Colon (tissue), 2 donors: ENCODE measurements at regions not wholly inside any gene's neighbourhood (a gene's known extent, or its start where the extent isn't known, plus 50 kb on each side); places are given as distances from the start of the nearest gene placed in this dataset.

ENCODE experiments used
- FAIRE-seq: peaks from 2 replicates; lab custom pipeline; 2012; peaks lifted over from hg19 to GRCh38; lab: Jason Lieb, UNC
- donor health status: control.
- donor health status: control.

GRCh38 chr19:30656520-30657100 lies 284.4 kb downstream of the ZNF536 start:
- no peak for FAIRE-seq

GRCh38 chr19:30653646-30654386 lies 281.6 kb downstream of the ZNF536 start:
- no peak for FAIRE-seq

- FAIRE-seq: no peak
Observed at GRCh38 chr19:30652751-30653150, 280.6 kb downstream of the ZNF536 start.

DNA sequence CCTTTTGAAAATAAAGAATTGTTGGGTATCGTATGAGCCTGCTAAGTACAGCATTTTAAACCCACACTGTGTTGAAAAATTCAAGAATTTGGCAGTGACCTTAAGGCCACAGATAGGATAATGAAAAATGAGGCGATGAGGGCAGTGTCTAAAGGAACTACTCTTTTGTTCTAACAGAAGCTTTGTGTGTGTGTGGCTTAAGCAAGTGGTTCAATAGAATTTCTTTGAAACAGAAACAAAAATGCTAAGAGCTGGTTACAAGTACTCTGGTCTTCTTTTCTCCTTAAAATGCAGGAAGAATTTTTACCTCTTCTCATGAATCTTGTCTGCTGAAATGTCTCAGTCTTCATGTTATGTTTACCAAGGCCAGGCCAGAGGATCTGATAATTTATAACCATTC lies 279.5 kb downstream of the ZNF536 start:
- FAIRE-seq: no peak

DNA sequence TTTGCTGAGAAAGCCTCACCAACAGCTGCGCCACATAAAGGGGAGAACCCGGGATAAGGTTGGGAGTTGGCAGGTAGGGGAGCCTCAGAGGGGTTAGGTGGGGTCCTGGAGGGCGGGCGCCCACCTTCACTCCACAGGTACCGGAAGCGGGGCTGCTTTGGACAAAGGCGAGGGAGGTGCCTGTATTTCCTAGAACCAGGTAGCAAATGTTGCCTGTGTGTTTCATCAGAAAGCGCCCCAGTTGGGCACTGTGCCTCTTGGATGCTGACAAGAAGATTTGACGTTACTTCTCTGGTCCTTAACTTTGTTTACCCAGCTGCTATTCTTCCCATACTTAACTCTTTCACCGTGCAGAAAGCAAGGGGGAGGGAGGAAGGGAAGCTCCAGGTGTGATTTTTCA lies 278.9 kb downstream of the ZNF536 start:
- FAIRE-seq: no peak

- no peak for FAIRE-seq
Observed at GRCh38 chr19:30649934-30650614, 277.9 kb downstream of the ZNF536 start.

GRCh38 chr19:30648866-30649862 lies 277.0 kb downstream of the ZNF536 start:
- no peak for FAIRE-seq

- FAIRE-seq: no peak
Observed at GRCh38 chr19:30647891-30648720, 275.9 kb downstream of the ZNF536 start.

DNA sequence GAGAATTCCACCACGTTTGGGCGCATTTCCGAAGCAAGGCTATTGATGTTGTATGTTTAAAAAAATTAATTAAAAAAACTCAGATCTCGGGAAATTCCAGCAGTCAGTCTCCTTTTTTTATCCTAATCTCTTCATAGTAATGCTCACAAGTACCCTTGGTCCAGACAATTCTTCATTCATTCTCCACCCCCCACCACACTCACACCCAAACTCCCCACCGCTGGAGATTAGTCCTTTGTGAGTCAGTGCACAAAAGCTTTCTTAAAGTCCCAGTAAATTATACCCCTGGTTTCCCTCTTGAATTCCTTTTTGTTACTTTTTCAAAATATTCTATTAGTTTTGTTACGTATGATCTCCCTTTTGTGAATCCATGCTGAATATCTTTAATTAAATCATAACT lies 274.6 kb downstream of the ZNF536 start:
- FAIRE-seq: no peak

DNA sequence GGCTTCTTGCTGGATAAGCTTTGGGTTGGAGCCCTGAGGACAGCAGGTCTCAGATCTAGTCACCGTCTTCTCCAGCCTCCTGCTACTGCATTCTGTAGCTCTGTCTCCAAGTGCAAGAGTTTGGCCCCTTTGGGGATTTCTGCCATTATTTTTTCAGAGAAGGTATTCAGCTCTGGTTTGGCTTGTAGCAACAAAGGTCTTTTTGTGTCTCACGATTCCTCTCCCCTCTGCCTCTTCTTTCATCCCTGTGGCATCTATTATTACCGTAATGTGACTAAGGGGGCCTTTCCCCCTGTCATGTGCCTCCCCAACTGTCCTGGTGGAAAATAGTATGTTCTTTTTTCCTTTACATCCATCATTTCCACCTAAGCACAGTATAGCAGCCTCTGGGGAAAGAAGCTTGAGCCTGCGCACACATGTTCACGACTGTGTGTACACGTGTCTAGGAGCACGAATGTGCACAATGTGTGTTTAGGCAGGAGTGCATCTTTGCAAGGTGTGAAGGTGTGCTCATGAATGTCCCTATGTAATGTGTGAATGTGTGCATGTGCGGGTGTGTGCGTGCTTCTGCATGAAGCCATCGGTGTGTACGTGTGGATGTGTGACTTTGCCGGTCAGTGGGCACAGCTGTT lies 273.9 kb downstream of the ZNF536 start:
- no peak for FAIRE-seq

DNA sequence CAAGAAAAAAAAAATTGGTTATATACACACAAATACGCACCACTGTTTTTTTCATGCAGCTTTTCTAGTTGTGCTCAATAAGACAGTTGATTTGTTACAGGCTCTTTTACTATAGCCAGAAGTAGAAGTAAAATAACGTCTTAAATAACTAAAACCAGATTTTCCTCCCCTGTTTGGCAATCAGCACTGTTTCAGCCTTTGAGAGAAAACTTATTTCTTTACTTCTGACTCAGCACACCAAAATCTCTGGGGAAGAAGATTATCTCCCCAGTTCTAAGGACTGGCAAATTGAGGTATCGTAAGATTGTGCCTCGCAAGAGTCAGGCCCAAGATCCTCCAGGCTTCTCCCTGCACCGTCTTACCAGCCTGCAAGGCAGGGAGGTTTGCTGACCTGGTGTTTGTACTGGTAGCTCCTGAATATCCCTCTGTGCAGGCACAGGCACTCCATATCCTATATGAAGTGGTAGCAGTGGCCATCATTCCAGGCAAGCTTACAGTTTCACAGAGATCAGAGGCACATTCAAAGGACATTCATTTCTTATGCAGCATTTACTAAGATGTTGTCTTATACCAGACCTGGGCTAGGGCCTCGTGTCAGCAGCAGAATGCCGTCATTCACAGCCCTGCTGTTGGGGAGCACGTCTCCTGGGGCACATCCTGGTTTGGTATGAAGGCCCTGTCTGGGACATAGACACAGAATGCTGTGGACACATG lies 268.2 kb downstream of the ZNF536 start:
- FAIRE-seq: no peak

DNA sequence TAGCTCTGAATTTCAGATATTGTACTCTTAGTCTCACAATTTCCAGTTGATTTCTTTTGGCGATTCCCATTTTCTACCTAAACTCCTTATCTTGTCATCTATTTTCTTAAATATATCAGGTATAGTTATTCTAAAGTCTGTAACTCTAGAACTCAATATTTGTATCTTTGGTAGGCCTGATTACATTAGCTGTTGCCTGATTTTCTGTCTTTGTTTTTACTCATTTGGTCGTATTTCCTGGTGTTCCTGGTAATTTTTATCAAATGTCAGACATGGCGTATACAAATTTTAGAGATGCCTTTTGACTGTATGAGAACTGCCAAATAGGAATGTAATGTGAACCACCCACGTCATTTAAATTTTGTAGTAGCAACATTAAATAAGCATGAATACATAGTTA lies 266.7 kb downstream of the ZNF536 start:
- no peak for FAIRE-seq

DNA sequence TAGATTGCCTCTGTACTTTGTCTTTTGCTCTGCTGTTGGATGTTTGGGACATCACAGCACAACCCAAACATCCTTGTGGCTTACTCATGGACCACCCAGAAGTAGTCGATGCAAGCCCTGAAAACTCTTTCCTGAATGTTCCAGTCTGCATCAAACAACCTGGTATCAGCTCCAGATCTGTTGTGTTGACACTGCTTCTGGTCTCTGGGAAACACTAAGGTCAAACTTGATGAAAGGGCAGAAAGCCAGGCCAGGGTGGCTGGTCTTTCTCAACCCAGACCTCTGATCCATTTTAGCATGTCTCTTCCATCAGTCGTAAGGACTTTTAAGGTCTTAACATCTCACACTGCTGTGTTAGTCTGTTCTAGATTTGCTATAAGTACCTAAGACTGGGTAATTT lies 265.7 kb downstream of the ZNF536 start:
- no peak for FAIRE-seq

DNA sequence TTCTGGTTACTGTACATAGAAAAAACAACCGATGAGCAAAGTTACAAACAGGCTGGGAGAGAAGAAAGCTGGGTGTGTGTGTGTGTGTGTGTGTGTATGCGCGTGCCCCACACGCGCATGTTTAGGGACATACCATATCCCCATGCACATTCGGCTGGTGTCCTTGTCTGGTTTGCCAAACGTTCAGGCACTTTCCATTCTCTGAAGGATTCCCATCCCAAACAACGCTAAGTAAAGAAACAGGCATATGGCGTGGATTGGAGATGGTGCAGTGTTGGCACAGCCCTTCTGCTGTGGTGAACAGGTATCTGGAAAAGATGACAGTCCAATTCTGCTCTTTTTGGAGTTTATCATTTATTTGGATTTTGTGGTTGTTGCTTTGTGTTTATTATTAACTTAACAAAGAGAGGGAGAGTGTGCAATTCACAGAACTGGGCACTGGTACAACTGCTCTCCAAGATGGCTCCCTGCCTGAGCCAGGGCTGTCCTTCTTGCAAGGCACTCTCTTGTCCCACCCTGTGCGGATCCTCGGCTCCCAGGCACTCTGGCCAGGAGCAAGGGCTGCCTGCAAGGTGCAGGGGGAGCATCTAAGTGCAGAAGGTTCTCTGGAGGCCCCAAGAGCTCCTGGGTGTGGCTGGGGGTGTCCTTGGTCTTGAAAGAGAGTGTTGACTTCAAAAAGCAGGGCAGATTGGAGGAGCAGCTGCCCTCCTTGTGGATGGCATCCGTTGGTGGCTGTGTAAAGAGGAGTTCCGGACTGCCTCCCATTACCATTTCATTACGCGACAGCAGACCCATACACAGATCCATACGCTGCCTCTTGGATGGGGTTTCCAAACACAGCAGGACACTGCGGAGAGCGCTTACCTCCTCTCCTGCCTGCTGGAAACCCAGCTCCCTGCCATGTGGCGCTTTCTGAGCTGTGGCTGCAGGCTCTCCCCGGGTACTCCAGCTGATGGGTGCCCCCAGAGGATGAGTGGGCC lies 263.1 kb downstream of the ZNF536 start:
- no peak for FAIRE-seq

DNA sequence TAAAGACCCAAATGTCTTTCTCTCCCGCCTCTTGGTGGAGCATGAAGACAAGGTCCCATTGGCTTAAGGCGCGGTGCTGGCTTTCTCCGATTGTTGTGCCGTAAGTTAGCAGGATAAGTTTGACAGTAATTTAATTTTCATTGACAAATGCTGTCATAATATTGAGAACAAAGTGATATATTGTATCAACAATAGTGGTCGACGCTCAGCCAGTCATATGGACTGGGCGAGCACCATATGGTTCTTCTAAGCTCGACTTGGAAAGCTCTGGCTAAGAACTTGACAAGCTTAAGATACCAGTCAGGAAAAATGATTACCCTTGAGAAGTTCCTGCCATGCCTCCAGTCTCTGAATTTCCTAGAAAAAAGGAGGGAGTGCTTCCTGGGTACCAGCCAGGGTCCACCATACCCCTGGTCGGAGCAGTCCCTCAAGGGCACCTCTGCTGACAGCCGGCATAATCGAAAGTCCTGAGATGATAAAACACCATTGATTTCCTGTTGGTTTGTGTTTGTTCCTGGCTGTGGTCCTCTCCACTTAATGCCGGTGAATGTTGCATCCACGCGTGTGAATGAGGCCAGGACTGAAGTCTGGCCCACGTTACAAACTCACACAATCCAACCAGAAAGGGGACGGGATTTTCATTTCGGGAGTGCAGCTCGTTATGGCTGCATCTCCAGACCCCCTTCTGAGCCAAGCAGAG lies 262.1 kb downstream of the ZNF536 start:
- no peak for FAIRE-seq

DNA sequence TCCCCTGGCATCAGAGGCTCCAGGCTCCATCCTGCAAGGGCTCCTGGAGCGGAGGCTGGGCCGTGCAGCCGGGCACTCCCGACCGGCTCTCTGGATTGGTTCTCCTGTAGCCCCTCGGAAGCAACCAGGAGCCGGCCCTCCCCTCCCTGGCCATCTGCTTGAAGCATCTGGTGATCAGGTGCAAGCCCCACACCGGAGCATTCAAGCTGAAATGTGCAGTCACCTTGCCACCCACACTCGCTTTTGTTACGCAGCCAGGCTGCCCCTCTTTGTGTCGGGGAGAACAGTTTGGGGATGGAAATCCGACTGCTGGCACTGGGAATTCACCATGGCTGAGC lies 258.8 kb downstream of the ZNF536 start:
- FAIRE-seq: no peak

DNA sequence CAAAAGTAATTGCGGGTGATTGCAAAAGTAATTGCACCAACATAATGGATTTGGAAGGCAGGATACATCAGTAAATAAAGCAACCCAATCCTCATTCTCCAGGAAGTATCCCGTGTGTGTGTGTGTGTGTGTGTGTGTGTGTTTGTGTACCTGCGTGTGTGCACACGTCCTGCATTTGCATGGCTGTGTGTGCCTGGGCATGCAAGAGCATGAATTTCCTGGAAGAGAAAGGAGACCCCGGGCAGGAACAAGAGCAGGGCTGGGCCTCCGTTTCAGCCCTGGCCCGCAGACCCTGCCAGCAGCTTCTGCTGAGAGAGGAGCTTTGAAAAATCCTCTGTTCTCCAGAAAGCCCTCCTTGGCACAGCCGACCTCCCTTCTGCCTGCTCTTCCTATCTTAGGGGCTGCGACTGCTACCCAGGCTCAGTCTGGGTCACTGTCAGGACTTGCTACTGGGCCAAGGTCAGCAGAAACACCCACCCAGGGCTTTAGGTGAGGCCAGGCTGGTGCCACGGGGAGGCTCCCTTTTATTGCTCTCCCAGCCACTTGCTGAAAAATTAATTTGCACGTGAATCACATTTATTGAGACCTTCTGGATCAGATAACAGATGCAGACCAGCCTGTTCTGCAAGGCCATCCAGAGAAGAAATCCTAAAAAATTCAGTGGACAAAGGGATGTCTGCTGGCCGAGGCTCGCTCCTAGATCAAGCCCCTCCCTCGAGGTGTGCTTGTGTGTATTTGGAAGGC lies 258.3 kb downstream of the ZNF536 start:
- FAIRE-seq: no peak

DNA sequence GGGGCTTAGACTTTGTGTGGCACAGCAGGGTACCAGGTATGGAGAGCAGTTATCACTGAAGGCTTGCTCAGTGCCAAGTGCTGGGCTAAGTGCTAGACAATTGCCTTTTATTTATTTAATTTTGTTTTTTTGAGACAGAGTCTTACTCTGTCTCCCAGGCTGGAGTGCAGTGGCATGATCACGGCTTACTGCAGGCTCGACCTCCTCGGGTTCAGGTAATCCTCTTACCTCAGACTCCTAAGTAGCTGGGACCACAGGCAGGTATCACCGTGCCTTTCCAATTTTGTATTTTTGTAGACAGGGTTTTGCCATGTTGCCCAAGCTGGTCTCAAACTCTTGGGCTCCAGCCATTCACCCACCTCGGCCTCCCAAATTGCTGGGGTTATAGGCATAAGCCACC lies 256.9 kb downstream of the ZNF536 start:
- no peak for FAIRE-seq
